H1 (cell line): ENCODE measurements at regions not wholly inside any gene's neighbourhood (a gene's known extent, or its start where the extent isn't known, plus 50 kb on each side); places are given as distances from the start of the nearest gene placed in this dataset.
A peak's percentile ranks its signal among the peaks of the same experiment; 100 is the strongest.

ENCODE experiments used
- CTCF ChIA-PET: fragments of 300-600 bp; sonication (Branson Sonifier 250); formaldehyde crosslinking; loops from one replicate; lab custom pipeline; 2021; ENCODE audit not compliant: partially characterized antibody; lab: Charles Lee
- POLR2A ChIA-PET: fragments of 300-600 bp; sonication (Branson Sonifier 250); formaldehyde crosslinking; loops from one replicate; lab custom pipeline; 2021; ENCODE audit warnings: inconsistent platforms; ENCODE audit not compliant: partially characterized antibody; lab: Charles Lee
- DNase-seq, 2 experiments: peaks; one replicate each; pipeline versions ENCODE4 v3.0.0 to v3.0.0-alpha.2; 2010 to 2022; ENCODE audit warnings: low spot score in 2 of 2, low read depth in 1 of 2, mixed read lengths in 1 of 2
- FAIRE-seq: peaks from 2 replicates; lab custom pipeline; 2011; peaks lifted over from hg19 to GRCh38; lab: Jason Lieb, UNC
- H2AFZ ChIP-seq: 2 replicates; pipeline ENCODE4 v1.8.1; 2012; ENCODE audit warnings: low read length, inconsistent platforms
- H2AK5ac ChIP-seq: 2 replicates; pipeline ENCODE4 v1.6.1; 2013; ENCODE audit warnings: low read depth, low read length
- H2BK120ac ChIP-seq: replicated peaks from 2 replicates; pipeline ENCODE3; 2013; ENCODE audit warnings: low read depth, low read length, inconsistent platforms
- H2BK12ac ChIP-seq: 2 replicates; pipeline ENCODE4 v1.6.1; 2013; ENCODE audit warnings: low read depth, low read length
- H2BK15ac ChIP-seq: 2 replicates; pipeline ENCODE4 v1.6.1; 2013; ENCODE audit warnings: low read length
- H2BK20ac ChIP-seq: 2 replicates; pipeline ENCODE4 v1.6.1; 2013; ENCODE audit warnings: low read length
- H2BK5ac ChIP-seq: 2 replicates; pipeline ENCODE4 v1.6.1; 2013; ENCODE audit warnings: low read depth, low read length
- H3K14ac ChIP-seq: 2 replicates; pipeline ENCODE4 v1.6.1; 2013; ENCODE audit warnings: inconsistent platforms; ENCODE audit not compliant: insufficient read length
- H3K18ac ChIP-seq: 2 replicates; pipeline ENCODE4 v1.6.1; 2013; ENCODE audit warnings: low read length; ENCODE audit errors: extremely low read depth
- H3K23ac ChIP-seq: 2 replicates; pipeline ENCODE4 v1.6.1; 2013; ENCODE audit warnings: inconsistent platforms; ENCODE audit not compliant: insufficient read length
- H3K23me2 ChIP-seq: 2 replicates; pipeline ENCODE4 v1.6.1; 2013; ENCODE audit warnings: low read depth, low read length
- H3K27ac ChIP-seq: 2 replicates; pipeline ENCODE4 v1.6.1; 2011; ENCODE audit warnings: low read depth, low read length, inconsistent platforms
- H3K27me3 ChIP-seq, 4 experiments: replicated peaks in 1 of 4; 1 replicate in 1 of 4; 2 replicates in 3 of 4; pipeline versions ENCODE4 v1.6.1 to v1.8.1; 2011 to 2013; ENCODE audit warnings: low read length in 3 of 4, mild to moderate bottlenecking in 3 of 4, inconsistent platforms in 2 of 4, mixed read lengths in 2 of 4, moderate library complexity in 1 of 4; ENCODE audit not compliant: control insufficient read depth in 3 of 4, insufficient read depth in 3 of 4; ENCODE audit errors: extremely low read depth in 1 of 4
- H3K36me3 ChIP-seq, 4 experiments: 2 replicates each; pipeline versions ENCODE4 v1.6.1 to v1.8.1; 2011 to 2013; ENCODE audit warnings: mild to moderate bottlenecking in 4 of 4, low read length in 3 of 4, moderate library complexity in 2 of 4, control low read depth in 1 of 4, inconsistent platforms in 1 of 4; ENCODE audit not compliant: insufficient read depth in 4 of 4, control insufficient read depth in 2 of 4
- H3K4ac ChIP-seq: replicated peaks from 2 replicates; pipeline ENCODE3; 2013; ENCODE audit warnings: low read length, low read depth, mixed read lengths, inconsistent platforms; ENCODE audit not compliant: insufficient read length
- H3K4me1 ChIP-seq, 4 experiments: replicated peaks in 1 of 4; 1 replicate in 1 of 4; 2 replicates in 3 of 4; pipeline versions ENCODE4 v1.6.1 to v1.8.1; 2011 to 2013; ENCODE audit warnings: low read length in 3 of 4, inconsistent platforms in 2 of 4, mixed read lengths in 1 of 4; ENCODE audit not compliant: insufficient read depth in 4 of 4, control insufficient read depth in 3 of 4
- H3K4me2 ChIP-seq, 2 experiments: 2 replicates each; pipeline versions ENCODE4 v1.6.1 to v1.8.1; 2011 to 2013; ENCODE audit warnings: low read depth in 2 of 2, low read length in 2 of 2, control low read depth in 1 of 2, inconsistent platforms in 1 of 2, mild to moderate bottlenecking in 1 of 2; ENCODE audit not compliant: insufficient read depth in 1 of 2
- H3K4me3 ChIP-seq, 4 experiments: fragments of 200-600, 300-600 bp in 1 of 4; sonication (generic), shearing (Covaris generic), sonication (Bioruptor Twin) in 1 of 4; 2 replicates each; pipeline versions ENCODE4 v1.5.1 to v1.8.1; 2011 to 2016; ENCODE audit warnings: low read length in 4 of 4, low read depth in 3 of 4, control low read depth in 2 of 4, inconsistent platforms in 2 of 4, mild to moderate bottlenecking in 2 of 4, mixed read lengths in 1 of 4, moderate library complexity in 1 of 4; ENCODE audit not compliant: insufficient read depth in 2 of 4; ENCODE audit errors: extremely low read depth in 1 of 4
- H3K56ac ChIP-seq: replicated peaks from 2 replicates; pipeline ENCODE3; 2013; ENCODE audit warnings: low read depth, mild to moderate bottlenecking, mixed read lengths, low read length, inconsistent platforms; ENCODE audit not compliant: insufficient read length
- H3K79me1 ChIP-seq: 2 replicates; pipeline ENCODE4 v1.6.1; 2013; ENCODE audit warnings: low read depth, low read length, control low read depth
- H3K79me2 ChIP-seq, 2 experiments: 2 replicates each; pipeline versions ENCODE4 v1.6.1 to v1.8.1; 2012 to 2013; ENCODE audit warnings: low read length in 2 of 2, mild to moderate bottlenecking in 2 of 2, inconsistent platforms in 1 of 2; ENCODE audit not compliant: insufficient read depth in 2 of 2, control insufficient read depth in 1 of 2
- H3K9ac ChIP-seq, 4 experiments: replicated peaks in 1 of 4; 1 replicate in 1 of 4; 2 replicates in 3 of 4; pipeline versions ENCODE4 v1.6.1 to v1.8.1; 2011 to 2013; ENCODE audit warnings: low read depth in 3 of 4, low read length in 3 of 4, control low read depth in 2 of 4, mild to moderate bottlenecking in 2 of 4, moderate library complexity in 2 of 4, inconsistent platforms in 1 of 4; ENCODE audit errors: extremely low read depth in 1 of 4
- H3K9me3 ChIP-seq, 2 experiments: 2 replicates each; pipeline versions ENCODE4 v1.6.1 to v1.8.1; 2012 to 2013; ENCODE audit warnings: mild to moderate bottlenecking in 2 of 2, moderate library complexity in 2 of 2, control low read depth in 1 of 2, inconsistent platforms in 1 of 2, low read depth in 1 of 2, low read length in 1 of 2, mixed read lengths in 1 of 2; ENCODE audit not compliant: insufficient read depth in 2 of 2
- H4K20me1 ChIP-seq, 2 experiments: replicated peaks in 1 of 2; 2 replicates each; pipeline versions ENCODE3 to v1.8.1; 2011 to 2013; ENCODE audit warnings: inconsistent platforms in 2 of 2, low read length in 2 of 2, mild to moderate bottlenecking in 1 of 2; ENCODE audit not compliant: insufficient read depth in 2 of 2, control insufficient read depth in 1 of 2
- H4K5ac ChIP-seq: 2 replicates; pipeline ENCODE4 v1.6.1; 2013; ENCODE audit warnings: low read length, low read depth, mixed read lengths, inconsistent platforms; ENCODE audit not compliant: insufficient read length
- H4K8ac ChIP-seq: 2 replicates; pipeline ENCODE4 v1.8.0; 2013; ENCODE audit warnings: mild to moderate bottlenecking, moderate library complexity, low read length, inconsistent platforms; ENCODE audit not compliant: insufficient read depth; ENCODE audit errors: extremely low read depth
- H4K91ac ChIP-seq: replicated peaks from 2 replicates; pipeline ENCODE3; 2013; ENCODE audit warnings: low read length, mixed read lengths, inconsistent platforms; ENCODE audit not compliant: insufficient read length
- BRCA1 ChIP-seq: IDR thresholded peaks from 2 replicates; pipeline ENCODE4 v1.6.1; 2012; ENCODE audit warnings: low read depth, low read length, improper control_type of control experiment
- CHD2 ChIP-seq: IDR thresholded peaks from 2 replicates; pipeline ENCODE4 v1.6.1; 2012; ENCODE audit warnings: low read length, improper control_type of control experiment
- FOSL1 ChIP-seq: IDR thresholded peaks from 2 replicates; pipeline ENCODE4 v1.6.1; 2011; ENCODE audit warnings: mild to moderate bottlenecking, low read depth, low read length, moderate library complexity; ENCODE audit not compliant: insufficient read depth
- GABPA ChIP-seq: IDR thresholded peaks from 2 replicates; pipeline ENCODE4 v1.6.1; 2011; ENCODE audit warnings: mild to moderate bottlenecking, low read length, moderate library complexity, borderline replicate concordance; ENCODE audit not compliant: insufficient read depth
- HDAC2 ChIP-seq, 2 experiments: fragments of 300-600 bp in 1 of 2; sonication (generic) in 1 of 2; IDR thresholded peaks; 2 replicates each; pipeline ENCODE4 v1.6.1; 2011 to 2012; ENCODE audit warnings: low read depth in 2 of 2, low read length in 2 of 2, mild to moderate bottlenecking in 2 of 2, moderate library complexity in 2 of 2, borderline replicate concordance in 1 of 2, inconsistent platforms in 1 of 2
- HDAC6 ChIP-seq: IDR thresholded peaks from one replicate; pipeline ENCODE4 v1.7.1; 2012; ENCODE audit warnings: low read depth, mild to moderate bottlenecking, inconsistent platforms, low read length, moderate library complexity
- RAD21 ChIP-seq, 2 experiments: IDR thresholded peaks in 1 of 2; conservative IDR thresholded peaks in 1 of 2; 2 replicates each; pipeline ENCODE4 v1.6.1; 2011; ENCODE audit warnings: low read depth in 2 of 2, low read length in 2 of 2, improper control_type of control experiment in 1 of 2, inconsistent platforms in 1 of 2, mild to moderate bottlenecking in 1 of 2, moderate library complexity in 1 of 2
- RBBP5 ChIP-seq: IDR thresholded peaks from 2 replicates; pipeline ENCODE4 v1.7.1; 2012; ENCODE audit warnings: low read depth, mild to moderate bottlenecking, inconsistent platforms, low read length, moderate library complexity, borderline replicate concordance
- RFX5 ChIP-seq: IDR thresholded peaks from 2 replicates; pipeline ENCODE4 v1.6.1; 2011; ENCODE audit warnings: low read depth, low read length, improper control_type of control experiment, borderline replicate concordance
- SP2 ChIP-seq: IDR thresholded peaks from 2 replicates; pipeline ENCODE4 v1.6.1; 2012; ENCODE audit warnings: mild to moderate bottlenecking, low read length, inconsistent platforms
- SP4 ChIP-seq: IDR thresholded peaks from 2 replicates; pipeline ENCODE4 v1.6.1; 2012; ENCODE audit warnings: low read length, inconsistent platforms
- TAF1 ChIP-seq: IDR thresholded peaks from 2 replicates; pipeline ENCODE4 v1.6.1; 2011; ENCODE audit warnings: mild to moderate bottlenecking, low read depth, low read length
- TAF7 ChIP-seq: optimal IDR thresholded peaks from 2 replicates; pipeline ENCODE3; 2011; ENCODE audit warnings: low read depth, mild to moderate bottlenecking, inconsistent platforms, low read length, moderate library complexity, borderline replicate concordance
- TCF12 ChIP-seq: IDR thresholded peaks from 2 replicates; pipeline ENCODE4 v1.6.1; 2011; ENCODE audit warnings: low read depth, mild to moderate bottlenecking, low read length
- TEAD4 ChIP-seq: IDR thresholded peaks from 2 replicates; pipeline ENCODE4 v1.6.1; 2012; ENCODE audit warnings: low read depth, low read length, inconsistent platforms, mixed read lengths
- WGBS, 2 experiments: shearing (Covaris generic) in 1 of 2; methylation state at CpG; one replicate each; pipeline versions ENCODE4 v1.1.6 to v1.1.7; 2013 to 2015; ENCODE audit warnings: low lambda C conversion rate in 2 of 2, mixed read lengths in 2 of 2, inconsistent platforms in 1 of 2, low coverage in 1 of 2, missing lambda C conversion rate in 1 of 2; ENCODE audit not compliant: insufficient replicate concordance in 2 of 2, insufficient coverage in 1 of 2, insufficient read length in 1 of 2; ENCODE audit errors: extremely low coverage in 1 of 2, missing lambda C conversion rate in 1 of 2; 5-methylcytosine and 5-hydroxymethylcytosine counted together

DNA sequence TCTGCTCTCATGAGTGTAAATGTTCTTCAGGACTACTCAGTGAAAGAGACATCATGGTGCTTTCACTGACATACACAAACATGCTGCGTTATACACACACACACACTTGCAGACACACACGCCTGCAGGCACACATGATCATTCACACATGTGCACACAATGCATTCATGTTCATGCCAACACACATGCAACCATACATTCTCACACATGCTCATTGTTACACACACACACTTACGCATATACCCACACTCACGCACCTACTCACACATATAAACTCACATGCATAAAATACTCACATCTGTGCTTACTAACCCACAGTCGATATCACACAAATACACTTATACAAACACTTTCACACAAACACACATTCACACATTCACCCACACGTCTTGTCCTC, 241.6 kb downstream of the LMX1A start:
- H3K79me1 ChIP-seq = no peaks in the 10 kb centered on the region
- H3K23me2 ChIP-seq = peaks cover 4% of the 10 kb centered on the region; the same call in 1 of the 2 replicates
- H2BK12ac ChIP-seq = peak overlapping the region; percentile 60; the same call in 1 of the 2 replicates
- H3K4me2 ChIP-seq = no peak overlapping the region
- no peak overlapping the region for H4K8ac ChIP-seq
- no peak overlapping the region for H3K14ac ChIP-seq
- peak overlapping the region; percentile 96; the same call in 1 of the 2 replicates for H2BK15ac ChIP-seq
- H3K23ac ChIP-seq = no peak overlapping the region
- H2BK20ac ChIP-seq = no peak overlapping the region
- FAIRE-seq (peak; percentile 48), DNase-seq (no peak)
- peak overlapping the region; percentile 79; the same call in 1 of the 2 replicates for H2AK5ac ChIP-seq
- WGBS, 2 experiments = 85 to 100% methylated on average over 4 to 6 of the region's 6 CpGs
- H3K4me3 ChIP-seq = no peak overlapping the region
- H3K27me3 ChIP-seq = peaks cover 20 to 42% (median 31%) of the 10 kb centered on the region in 4 experiments
- CTCF ChIA-PET = interaction anchor here (0.7 to 6.3 kb wide), 15 partner anchors 9 to 254 kb away, joined by 3 to 50 read pairs (median 4); no protein-coding TSS in a partner anchor
- no peak overlapping the region for H3K9ac ChIP-seq
- H3K18ac ChIP-seq = no peak overlapping the region
- H4K91ac ChIP-seq = no peak overlapping the region
- POLR2A ChIA-PET = no interaction called here
- H3K36me3 ChIP-seq = no peaks in the 10 kb centered on the region
- H2BK5ac ChIP-seq = no peak overlapping the region
- H3K79me2 ChIP-seq = no peaks in the 10 kb centered on the region
- no peak overlapping the region for H2BK120ac ChIP-seq
- no peak overlapping the region for H3K27ac ChIP-seq
- H2AFZ ChIP-seq = no peak overlapping the region
- no peak overlapping the region for H4K5ac ChIP-seq
- H3K56ac ChIP-seq = peak overlapping the region; percentile 62
- H3K4ac ChIP-seq = no peak overlapping the region
- no peaks in the 10 kb centered on the region for H3K9me3 ChIP-seq
- peaks cover 1 to 2% of the 10 kb centered on the region in 2 experiments for H4K20me1 ChIP-seq
- H3K4me1 ChIP-seq = peaks cover 0 to 6% (median 2%) of the 10 kb centered on the region in 4 experiments; a peak in 1 of 7 replicates
- TF ChIP-seq TAF7 = no peak
- TF ChIP-seq SP2 = no peak
- no peak for TF ChIP-seq FOSL1
- no peak for TF ChIP-seq BRCA1
- TF ChIP-seq TCF12 = no peak
- TF ChIP-seq TAF1 = no peak
- no peak for TF ChIP-seq CHD2
- no peak for TF ChIP-seq HDAC2 (IDR thresholded peaks at IDR 0.05; ENCODE audit: borderline replicate concordance in 1 of 2, low read depth in 2 of 2, low read length in 2 of 2)
- TF ChIP-seq SP4 = no peak
- no peak for TF ChIP-seq TEAD4
- TF ChIP-seq RAD21 (IDR thresholded peaks at IDR 0.05 in 1 of 2, conservative IDR thresholded peaks at IDR 0.05 in 1 of 2; ENCODE audit: low read depth in 2 of 2, low read length in 2 of 2) = no peak
- TF ChIP-seq HDAC6 = no peak
- no peak for TF ChIP-seq RFX5
- no peak for TF ChIP-seq RBBP5
- no peak for TF ChIP-seq GABPA
